Right cardiac atrium (tissue), 5 donors: ENCODE measurements at regions not wholly inside any gene's neighbourhood (a gene's known extent, or its start where the extent isn't known, plus 50 kb on each side); places are given as distances from the start of the nearest gene placed in this dataset.

Experiments used
- ATAC-seq, 2 donors: fragments of 200-7000 bp; cut with Tn5 transposase; one replicate each; pipeline versions ENCODE4 v1.8.0 to v1.9.1; 2020; ENCODE audit warnings: moderate library complexity in 2 of 2, mild to moderate bottlenecking in 1 of 2
- DNase-seq, 3 donors: peaks; one replicate each; pipeline ENCODE4 v3.0.0-alpha.2; 2020
- H3K27ac ChIP-seq: one replicate; pipeline ENCODE4 v1.5.1; 2013; ENCODE audit warnings: mild to moderate bottlenecking, low read length, control low read depth, moderate library complexity
- H3K27me3 ChIP-seq: one replicate; pipeline ENCODE4 v1.6.1; 2013; ENCODE audit not compliant: control insufficient read depth, insufficient read depth
- H3K4me1 ChIP-seq: one replicate; pipeline ENCODE4 v1.6.1; 2013; ENCODE audit warnings: low read length; ENCODE audit not compliant: control insufficient read depth, insufficient read depth
- H3K4me3 ChIP-seq: one replicate; pipeline ENCODE4 v1.5.1; 2013; ENCODE audit warnings: low read length, control low read depth
- H3K9me3 ChIP-seq: one replicate; pipeline ENCODE4 v1.6.1; 2013; ENCODE audit warnings: low read length; ENCODE audit not compliant: control insufficient read depth
- WGBS: extraction: QIAGEN DNeasy Blood & Tissue Kit; methylation state at CpG from one replicate; pipeline ENCODE4 v1.1.7; 2013; 5-methylcytosine and 5-hydroxymethylcytosine counted together
- intact Hi-C, 4 donors: fragments of 100-400 bp; cut with DNase I; formaldehyde crosslinking; loops; one replicate each; pipeline versions ENCODE4 v1.11.0 to v1.14.0; 2022 to 2023
- donor health status: healthy with polysubstance abuse.
- donor health status: DM: no; HTN: yes; CAD: no.
- donor health status: DM: no; HTN: no; CAD: no.
- donor health status: DM: no; HTN: yes; CAD: no; lungs with severe emphysema.
- donor health status: DM: yes; HTN: yes; CAD: no.

- no peaks in the 10 kb centered on the region for H3K9me3 ChIP-seq
- no peaks in the 10 kb centered on the region for H3K4me1 ChIP-seq
- H3K27ac ChIP-seq: no peak overlapping the region
- ATAC-seq (no peak), DNase-seq (no peak)
- intact Hi-C loops: no loop called here
- no peak overlapping the region for H3K4me3 ChIP-seq
- WGBS: 79% methylated on average over 19 of the region's 19 CpGs
- H3K27me3 ChIP-seq: no peaks in the 10 kb centered on the region
Observed at GRCh38 chr20:20933142-20933958, 172.8 kb downstream of the LINC00237 start.

- no peaks in the 10 kb centered on the region for H3K4me1 ChIP-seq
- H3K9me3 ChIP-seq: no peaks in the 10 kb centered on the region
- no peak overlapping the region for H3K4me3 ChIP-seq
- intact Hi-C loops: no loop called here
- H3K27ac ChIP-seq: no peak overlapping the region
- DNase-seq (no peak), ATAC-seq (no peak)
- no peaks in the 10 kb centered on the region for H3K27me3 ChIP-seq
- 87% methylated on average over 5 of the region's 5 CpGs for WGBS
Observed at GRCh38 chr20:20932156-20932555, 174.0 kb downstream of the LINC00237 start.

GRCh38 chr20:20931632-20932031, 174.5 kb downstream of the LINC00237 start:
- no peaks in the 10 kb centered on the region for H3K27me3 ChIP-seq
- ATAC-seq (no peak), DNase-seq (no peak)
- 82% methylated on average over 3 of the region's 3 CpGs for WGBS
- H3K27ac ChIP-seq: no peak overlapping the region
- H3K4me1 ChIP-seq: no peaks in the 10 kb centered on the region
- intact Hi-C loops: no loop called here
- H3K9me3 ChIP-seq: no peaks in the 10 kb centered on the region
- no peak overlapping the region for H3K4me3 ChIP-seq

- intact Hi-C loops: no loop called here
- WGBS: 51% methylated on average over 3 of the region's 3 CpGs
Observed at GRCh38 chr20:20931024-20931423, 175.1 kb downstream of the LINC00237 start.

GRCh38 chr20:20930500-20930899, 175.7 kb downstream of the LINC00237 start:
- Histone ChIP-seq H3K9me3 (no peaks in the 10 kb centered on the region), H3K4me3 (no peak overlapping the region), H3K4me1 (no peaks in the 10 kb centered on the region), H3K27ac (no peak overlapping the region), H3K27me3 (no peaks in the 10 kb centered on the region)
- 64% methylated on average over 1 of the region's 1 CpG for WGBS
- DNase-seq (no peak), ATAC-seq (no peak)
- intact Hi-C loops: no loop called here

More at GRCh38 chr20:20931024-20931423, 175.1 kb downstream of the LINC00237 start:
- DNase-seq (no peak), ATAC-seq (no peak)
- Histone ChIP-seq H3K27me3 (no peaks in the 10 kb centered on the region), H3K4me1 (no peaks in the 10 kb centered on the region), H3K4me3 (no peak overlapping the region), H3K27ac (no peak overlapping the region), H3K9me3 (no peaks in the 10 kb centered on the region)

GRCh38 chr20:20929341-20929740, 176.8 kb downstream of the LINC00237 start:
- Histone ChIP-seq H3K27me3 (no peaks in the 10 kb centered on the region), H3K9me3 (no peaks in the 10 kb centered on the region), H3K4me1 (no peaks in the 10 kb centered on the region), H3K27ac (no peak overlapping the region), H3K4me3 (no peak overlapping the region)
- WGBS: 56% methylated on average over 5 of the region's 5 CpGs
- DNase-seq (no peak), ATAC-seq (no peak)
- intact Hi-C loops: no loop called here

GRCh38 chr20:20926222-20926905, 179.8 kb downstream of the LINC00237 start:
- H3K27me3 ChIP-seq: no peaks in the 10 kb centered on the region
- 67% methylated on average over 8 of the region's 8 CpGs for WGBS
- ATAC-seq (no peak), DNase-seq (no peak)
- no peaks in the 10 kb centered on the region for H3K9me3 ChIP-seq
- intact Hi-C loops: no loop called here
- no peaks in the 10 kb centered on the region for H3K4me1 ChIP-seq
- no peak overlapping the region for H3K4me3 ChIP-seq
- no peak overlapping the region for H3K27ac ChIP-seq

GRCh38 chr20:20920433-20920832, 185.7 kb downstream of the LINC00237 start:
- DNase-seq (no peak), ATAC-seq (no peak)
- intact Hi-C loops: no loop called here
- Histone ChIP-seq H3K4me1 (no peaks in the 10 kb centered on the region), H3K27me3 (no peaks in the 10 kb centered on the region), H3K27ac (no peak overlapping the region), H3K9me3 (no peaks in the 10 kb centered on the region), H3K4me3 (no peak overlapping the region)
- 71% methylated on average over 5 of the region's 5 CpGs for WGBS

GRCh38 chr20:20915844-20916243, 190.3 kb downstream of the LINC00237 start:
- intact Hi-C loops: no loop called here
- no peaks in the 10 kb centered on the region for H3K9me3 ChIP-seq
- ATAC-seq (no peak), DNase-seq (no peak)
- no peaks in the 10 kb centered on the region for H3K27me3 ChIP-seq
- 40% methylated on average over 1 of the region's 1 CpG for WGBS
- no peak overlapping the region for H3K4me3 ChIP-seq
- H3K27ac ChIP-seq: no peak overlapping the region
- H3K4me1 ChIP-seq: no peaks in the 10 kb centered on the region

GRCh38 chr20:20904501-20904831, 192.0 kb upstream of the RALGAPA2 start:
- WGBS: 76% methylated on average over 2 of the region's 2 CpGs
- no peak for DNase-seq
- intact Hi-C loops: no loop called here
- no peak for ATAC-seq
- Histone ChIP-seq H3K4me1 (no peaks in the 10 kb centered on the region), H3K9me3 (peaks cover 2% of the 10 kb centered on the region), H3K4me3 (no peak overlapping the region), H3K27me3 (no peaks in the 10 kb centered on the region), H3K27ac (no peak overlapping the region)

GRCh38 chr20:20903773-20904500, 191.5 kb upstream of the RALGAPA2 start:
- Histone ChIP-seq H3K4me3 (no peak overlapping the region), H3K9me3 (peaks cover 2% of the 10 kb centered on the region), H3K27me3 (no peaks in the 10 kb centered on the region), H3K27ac (no peak overlapping the region), H3K4me1 (no peaks in the 10 kb centered on the region)
- WGBS: 66% methylated on average over 2 of the region's 2 CpGs
- ATAC-seq (no peak), DNase-seq (no peak)
- intact Hi-C loops: no loop called here
